NT2/D1 (cell line): ENCODE measurements at regions not wholly inside any gene's neighbourhood (a gene's known extent, or its start where the extent isn't known, plus 50 kb on each side); places are given as distances from the start of the nearest gene placed in this dataset.

Experiments
- YY1 ChIP-seq: IDR thresholded peaks from 2 replicates; pipeline ENCODE4 v1.6.1; 2011; ENCODE audit not compliant: insufficient read length, insufficient read depth
- ZNF274 ChIP-seq: IDR thresholded peaks from 2 replicates; pipeline ENCODE4 v1.6.1; 2011; ENCODE audit warnings: mild to moderate bottlenecking, low read depth, low read length

DNA sequence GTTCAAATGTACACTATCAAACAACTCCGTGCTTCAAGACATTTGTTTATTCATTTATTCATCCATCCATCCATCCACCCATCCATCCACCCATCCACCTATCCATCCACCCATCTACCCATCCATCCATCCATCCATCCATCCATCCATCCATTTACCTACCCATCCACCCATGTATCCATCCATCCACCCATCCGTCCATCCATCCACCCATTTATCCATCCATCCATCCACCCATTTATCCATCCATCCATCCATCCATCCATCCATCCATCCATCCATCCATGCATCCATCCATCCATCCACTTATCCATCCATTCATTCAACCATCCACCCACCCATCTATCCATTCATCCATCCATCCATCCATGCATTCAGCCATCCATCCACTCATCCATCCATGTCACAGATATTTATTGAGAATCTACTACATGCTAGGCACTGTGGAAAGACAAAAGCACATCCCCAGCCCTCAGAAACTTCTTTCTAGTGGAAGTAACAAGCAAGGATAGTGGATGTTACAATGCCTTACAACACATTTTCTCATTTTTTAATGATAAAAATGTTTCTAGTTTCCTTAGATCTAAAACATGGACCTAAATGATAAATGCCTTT is 237.6 kb downstream of the ZNF536 start:
- TF ChIP-seq YY1 (no peak), ZNF274 (no peak)
